HCT116 (cell line): ENCODE measurements at regions not wholly inside any gene's neighbourhood (a gene's known extent, or its start where the extent isn't known, plus 50 kb on each side); places are given as distances from the start of the nearest gene placed in this dataset.

Source experiments
- ATAC-seq: fragments of 200-7000 bp; cut with Tn5 transposase; 2 replicates; pipeline ENCODE4 v1.9.1; 2020; ENCODE audit warnings: mild to moderate bottlenecking, moderate library complexity
- BruUV-seq: library from RNA; stranded (reverse); fragments of 400-500 nt; replicated peaks from 2 replicates; lab custom pipeline; 2021; lab: Mats Ljungman, UMichigan
- CTCF ChIA-PET: fragments of 300-600 bp; sonication (Branson Sonifier 250); formaldehyde crosslinking; loops from one replicate; lab custom pipeline; 2021; ENCODE audit warnings: antibody characterized with exemption; lab: Charles Lee
- POLR2A ChIA-PET: fragments of 300-600, 350-600 bp; sonication (Branson Sonifier 250); formaldehyde crosslinking; loops from one replicate; lab custom pipeline; 2021; ENCODE audit warnings: antibody characterized with exemption; lab: Charles Lee
- RAD21 ChIA-PET, 2 experiments: fragments of 300-600 bp; sonication (Branson Sonifier 250); formaldehyde crosslinking; loops; one replicate each; lab custom pipeline; 2023; ENCODE audit warnings: low total read pairs in 2 of 2; ENCODE audit not compliant: uncharacterized antibody in 2 of 2, unreplicated experiment in 2 of 2, low non-redundant PET in 1 of 2; lab: Charles Lee
- DNase-seq: peaks from one replicate; pipeline ENCODE4 v3.0.0-alpha.2; 2010; ENCODE audit warnings: low read depth, low spot score
- H2AFZ ChIP-seq: fragments of 200-600 bp; shearing (Covaris generic), sonication (generic); 2 replicates; pipeline ENCODE4 v1.6.1; 2017; ENCODE audit warnings: low read depth, mixed run types, mixed read lengths, antibody characterized with exemption, low read length; ENCODE audit not compliant: poor library complexity, severe bottlenecking
- H3K27ac ChIP-seq: 2 replicates; pipeline ENCODE4 v1.5.1; 2012; ENCODE audit warnings: low read depth, low read length
- H3K27me3 ChIP-seq: fragments of 200-600 bp; sonication (generic); 2 replicates; pipeline ENCODE4 v1.6.1; 2016; ENCODE audit warnings: mixed run types, low read length, mixed read lengths; ENCODE audit not compliant: insufficient read depth
- H3K36me3 ChIP-seq, 2 experiments: fragments of 200-500 bp in 1 of 2; fragments of 200-600 bp in 1 of 2; sonication (Bioruptor generic) in 1 of 2; sonication (generic) in 1 of 2; 2 replicates each; pipeline versions ENCODE4 v1.5.1 to v1.6.1; 2014 to 2016; ENCODE audit warnings: low read length in 2 of 2, inconsistent platforms in 1 of 2, mixed read lengths in 1 of 2, mixed run types in 1 of 2; ENCODE audit not compliant: insufficient read depth in 2 of 2, control insufficient read depth in 1 of 2
- H3K4me1 ChIP-seq, 2 experiments: fragments of 200-600 bp in 1 of 2; sonication (generic) in 1 of 2; 2 replicates each; pipeline versions ENCODE4 v1.5.1 to v1.6.1; 2012 to 2017; ENCODE audit warnings: low read length in 2 of 2, inconsistent platforms in 1 of 2, mild to moderate bottlenecking in 1 of 2, mixed read lengths in 1 of 2, mixed run types in 1 of 2, moderate library complexity in 1 of 2; ENCODE audit not compliant: insufficient read depth in 2 of 2, control insufficient read depth in 1 of 2
- H3K4me2 ChIP-seq: fragments of 200-600 bp; sonication (generic); 2 replicates; pipeline ENCODE4 v1.6.1; 2017; ENCODE audit warnings: mixed run types, low read length, mixed read lengths
- H3K4me3 ChIP-seq, 2 experiments: fragments of 200-600 bp in 1 of 2; sonication (generic) in 1 of 2; replicated peaks in 1 of 2; 2 replicates each; pipeline ENCODE4 v1.5.1; 2011 to 2016; ENCODE audit warnings: low read length in 2 of 2, control low read depth in 1 of 2, low read depth in 1 of 2, mild to moderate bottlenecking in 1 of 2, mixed read lengths in 1 of 2, mixed run types in 1 of 2
- H3K79me2 ChIP-seq: fragments of 200-600 bp; sonication (generic); 2 replicates; pipeline ENCODE4 v1.6.1; 2017; ENCODE audit warnings: mild to moderate bottlenecking, mixed run types, low read length, moderate library complexity, mixed read lengths; ENCODE audit not compliant: insufficient read depth
- H3K9ac ChIP-seq: fragments of 200-600 bp; sonication (generic); 2 replicates; pipeline ENCODE4 v1.6.1; 2016; ENCODE audit warnings: low read length, mixed read lengths
- H3K9me2 ChIP-seq: fragments of 200-600 bp; sonication (generic), shearing (Covaris generic); 2 replicates; pipeline ENCODE4 v1.6.1; 2017; ENCODE audit warnings: mixed run types, mild to moderate bottlenecking, moderate library complexity; ENCODE audit not compliant: insufficient read depth
- H3K9me3 ChIP-seq, 2 experiments: fragments of 200-500 bp in 1 of 2; fragments of 200-600 bp in 1 of 2; sonication (Bioruptor generic) in 1 of 2; sonication (generic) in 1 of 2; 2 replicates each; pipeline ENCODE4 v1.6.1; 2014 to 2017; ENCODE audit warnings: low read length in 2 of 2, mixed read lengths in 2 of 2, inconsistent platforms in 1 of 2, low read depth in 1 of 2, mild to moderate bottlenecking in 1 of 2, mixed run types in 1 of 2, moderate library complexity in 1 of 2; ENCODE audit not compliant: control insufficient read depth in 1 of 2, insufficient read depth in 1 of 2
- H4K20me1 ChIP-seq: fragments of 200-600 bp; sonication (generic), shearing (Covaris generic); 2 replicates; pipeline ENCODE4 v1.6.1; 2017; ENCODE audit warnings: mixed run types, mild to moderate bottlenecking, moderate library complexity; ENCODE audit not compliant: insufficient read depth
- CBX3 ChIP-seq: IDR thresholded peaks from 2 replicates; pipeline ENCODE4 v1.6.1; 2012; ENCODE audit warnings: low read depth
- CEBPB ChIP-seq: IDR thresholded peaks from 2 replicates; pipeline ENCODE4 v1.6.1; 2012; ENCODE audit warnings: low read depth
- EGR1 ChIP-seq: IDR thresholded peaks from 2 replicates; pipeline ENCODE4 v1.6.1; 2012; ENCODE audit warnings: low read depth
- EZH2 ChIP-seq: fragments of 200-600 bp; sonication (generic); IDR thresholded peaks from 2 replicates; pipeline ENCODE4 v1.6.1; 2017; ENCODE audit warnings: antibody characterized with exemption, mixed run types
- EZH2phosphoT487 ChIP-seq: fragments of 200-600 bp; IDR thresholded peaks from 2 replicates; pipeline ENCODE4 v1.6.1; 2018; ENCODE audit warnings: antibody characterized with exemption, borderline replicate concordance
- FOSL1 ChIP-seq: IDR thresholded peaks from 2 replicates; pipeline ENCODE4 v1.6.1; 2012; ENCODE audit warnings: low read depth
- JUND ChIP-seq: IDR thresholded peaks from 2 replicates; pipeline ENCODE4 v1.6.1; 2012
- POLR2A ChIP-seq: IDR thresholded peaks from 2 replicates; pipeline ENCODE4 v1.7.0; 2011; ENCODE audit warnings: borderline replicate concordance; ENCODE audit not compliant: insufficient read depth, insufficient read length; ENCODE audit errors: extremely low read depth
- POLR2AphosphoS5 ChIP-seq: IDR thresholded peaks from 2 replicates; pipeline ENCODE4 v1.6.1; 2011; ENCODE audit warnings: mild to moderate bottlenecking, low read depth, low read length, moderate library complexity
- RAD21 ChIP-seq: IDR thresholded peaks from 2 replicates; pipeline ENCODE4 v1.6.1; 2012; ENCODE audit warnings: low read depth, mild to moderate bottlenecking
- SIN3A ChIP-seq: IDR thresholded peaks from 2 replicates; pipeline ENCODE4 v1.6.1; 2012; ENCODE audit warnings: low read depth
- SP1 ChIP-seq: IDR thresholded peaks from 2 replicates; pipeline ENCODE4 v1.6.1; 2012; ENCODE audit warnings: low read depth
- SRF ChIP-seq: IDR thresholded peaks from 2 replicates; pipeline ENCODE4 v1.6.1; 2012; ENCODE audit warnings: low read depth
- ZFX ChIP-seq: fragments of 450-650 bp; IDR thresholded peaks from 2 replicates; pipeline ENCODE4 v1.6.1; 2017
- intact Hi-C: fragments of 100-400 bp; cut with micrococcal nuclease; formaldehyde crosslinking; loops from 2 replicates; pipeline ENCODE4 v1.10.0; 2022
- TF ChIP-seq, protein P1 (sequence below), 3 experiments: fragments of 200-600 bp in 1 of 3; sonication (generic) in 1 of 3; IDR thresholded peaks in 2 of 3; conservative IDR thresholded peaks in 1 of 3; 2 replicates each; pipeline ENCODE4 v1.5.1; 2012 to 2017; ENCODE audit warnings: low read depth in 2 of 3, low read length in 2 of 3, antibody characterized with exemption in 1 of 3, borderline replicate concordance in 1 of 3, control low read depth in 1 of 3, mild to moderate bottlenecking in 1 of 3, mixed read lengths in 1 of 3, mixed run types in 1 of 3, moderate library complexity in 1 of 3; ENCODE audit not compliant: insufficient read depth in 1 of 3
- TF ChIP-seq, protein P2 (sequence below): IDR thresholded peaks from 2 replicates; pipeline ENCODE4 v1.6.1; 2012
- TF ChIP-seq, protein P3 (sequence below): IDR thresholded peaks from 2 replicates; pipeline ENCODE4 v1.6.1; 2012; ENCODE audit warnings: low read depth
- TF ChIP-seq, protein P4 (sequence below): IDR thresholded peaks from 2 replicates; pipeline ENCODE4 v1.6.1; 2011; ENCODE audit warnings: mild to moderate bottlenecking, low read length, moderate library complexity; ENCODE audit not compliant: insufficient replicate concordance; ENCODE audit errors: extremely low read depth
- TF ChIP-seq, protein P5 (sequence below): IDR thresholded peaks from 2 replicates; pipeline ENCODE4 v1.6.1; 2012

DNA sequence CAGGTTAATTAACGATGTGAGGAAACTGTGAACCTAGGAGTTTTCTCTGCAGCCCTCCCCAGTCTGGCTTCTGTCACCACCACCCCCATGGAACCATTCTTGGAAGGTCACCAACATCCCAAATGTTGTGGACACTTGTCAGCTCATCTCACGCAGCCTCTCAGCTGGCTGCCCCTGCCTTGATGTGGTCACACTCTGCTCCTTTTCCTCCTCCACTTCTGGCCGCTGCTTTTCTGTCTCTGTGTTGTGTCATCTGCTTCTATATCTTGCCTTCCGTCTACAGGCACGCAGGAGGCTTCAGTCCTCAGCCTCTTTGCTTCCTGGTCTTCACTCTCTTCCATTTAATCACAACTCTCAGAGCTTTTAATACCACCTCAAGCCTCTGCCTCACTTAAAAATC is 371.5 kb upstream of the SLIT2 start:
- H3K9me2 ChIP-seq: no peaks in the 10 kb centered on the region
- intact Hi-C loops: no loop called here
- POLR2A ChIA-PET: no interaction called here
- TF ChIP-seq EZH2: no peak
- TF ChIP-seq EZH2phosphoT487: no peak
- TF ChIP-seq, protein P1, sequence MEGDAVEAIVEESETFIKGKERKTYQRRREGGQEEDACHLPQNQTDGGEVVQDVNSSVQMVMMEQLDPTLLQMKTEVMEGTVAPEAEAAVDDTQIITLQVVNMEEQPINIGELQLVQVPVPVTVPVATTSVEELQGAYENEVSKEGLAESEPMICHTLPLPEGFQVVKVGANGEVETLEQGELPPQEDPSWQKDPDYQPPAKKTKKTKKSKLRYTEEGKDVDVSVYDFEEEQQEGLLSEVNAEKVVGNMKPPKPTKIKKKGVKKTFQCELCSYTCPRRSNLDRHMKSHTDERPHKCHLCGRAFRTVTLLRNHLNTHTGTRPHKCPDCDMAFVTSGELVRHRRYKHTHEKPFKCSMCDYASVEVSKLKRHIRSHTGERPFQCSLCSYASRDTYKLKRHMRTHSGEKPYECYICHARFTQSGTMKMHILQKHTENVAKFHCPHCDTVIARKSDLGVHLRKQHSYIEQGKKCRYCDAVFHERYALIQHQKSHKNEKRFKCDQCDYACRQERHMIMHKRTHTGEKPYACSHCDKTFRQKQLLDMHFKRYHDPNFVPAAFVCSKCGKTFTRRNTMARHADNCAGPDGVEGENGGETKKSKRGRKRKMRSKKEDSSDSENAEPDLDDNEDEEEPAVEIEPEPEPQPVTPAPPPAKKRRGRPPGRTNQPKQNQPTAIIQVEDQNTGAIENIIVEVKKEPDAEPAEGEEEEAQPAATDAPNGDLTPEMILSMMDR (IDR thresholded peaks at IDR 0.05 in 2 of 3, conservative IDR thresholded peaks at IDR 0.05 in 1 of 3; ENCODE audit: borderline replicate concordance in 1 of 3, insufficient read depth in 1 of 3, low read depth in 2 of 3, low read length in 2 of 3): no peak
- TF ChIP-seq POLR2A: no peak
- no peak for TF ChIP-seq FOSL1
- TF ChIP-seq SIN3A: no peak
- no peak for TF ChIP-seq POLR2AphosphoS5
- TF ChIP-seq, protein P2, sequence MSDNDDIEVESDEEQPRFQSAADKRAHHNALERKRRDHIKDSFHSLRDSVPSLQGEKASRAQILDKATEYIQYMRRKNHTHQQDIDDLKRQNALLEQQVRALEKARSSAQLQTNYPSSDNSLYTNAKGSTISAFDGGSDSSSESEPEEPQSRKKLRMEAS: no peak
- TF ChIP-seq CBX3: no peak
- TF ChIP-seq, protein P3, sequence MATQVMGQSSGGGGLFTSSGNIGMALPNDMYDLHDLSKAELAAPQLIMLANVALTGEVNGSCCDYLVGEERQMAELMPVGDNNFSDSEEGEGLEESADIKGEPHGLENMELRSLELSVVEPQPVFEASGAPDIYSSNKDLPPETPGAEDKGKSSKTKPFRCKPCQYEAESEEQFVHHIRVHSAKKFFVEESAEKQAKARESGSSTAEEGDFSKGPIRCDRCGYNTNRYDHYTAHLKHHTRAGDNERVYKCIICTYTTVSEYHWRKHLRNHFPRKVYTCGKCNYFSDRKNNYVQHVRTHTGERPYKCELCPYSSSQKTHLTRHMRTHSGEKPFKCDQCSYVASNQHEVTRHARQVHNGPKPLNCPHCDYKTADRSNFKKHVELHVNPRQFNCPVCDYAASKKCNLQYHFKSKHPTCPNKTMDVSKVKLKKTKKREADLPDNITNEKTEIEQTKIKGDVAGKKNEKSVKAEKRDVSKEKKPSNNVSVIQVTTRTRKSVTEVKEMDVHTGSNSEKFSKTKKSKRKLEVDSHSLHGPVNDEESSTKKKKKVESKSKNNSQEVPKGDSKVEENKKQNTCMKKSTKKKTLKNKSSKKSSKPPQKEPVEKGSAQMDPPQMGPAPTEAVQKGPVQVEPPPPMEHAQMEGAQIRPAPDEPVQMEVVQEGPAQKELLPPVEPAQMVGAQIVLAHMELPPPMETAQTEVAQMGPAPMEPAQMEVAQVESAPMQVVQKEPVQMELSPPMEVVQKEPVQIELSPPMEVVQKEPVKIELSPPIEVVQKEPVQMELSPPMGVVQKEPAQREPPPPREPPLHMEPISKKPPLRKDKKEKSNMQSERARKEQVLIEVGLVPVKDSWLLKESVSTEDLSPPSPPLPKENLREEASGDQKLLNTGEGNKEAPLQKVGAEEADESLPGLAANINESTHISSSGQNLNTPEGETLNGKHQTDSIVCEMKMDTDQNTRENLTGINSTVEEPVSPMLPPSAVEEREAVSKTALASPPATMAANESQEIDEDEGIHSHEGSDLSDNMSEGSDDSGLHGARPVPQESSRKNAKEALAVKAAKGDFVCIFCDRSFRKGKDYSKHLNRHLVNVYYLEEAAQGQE: no peak
- TF ChIP-seq, protein P4, sequence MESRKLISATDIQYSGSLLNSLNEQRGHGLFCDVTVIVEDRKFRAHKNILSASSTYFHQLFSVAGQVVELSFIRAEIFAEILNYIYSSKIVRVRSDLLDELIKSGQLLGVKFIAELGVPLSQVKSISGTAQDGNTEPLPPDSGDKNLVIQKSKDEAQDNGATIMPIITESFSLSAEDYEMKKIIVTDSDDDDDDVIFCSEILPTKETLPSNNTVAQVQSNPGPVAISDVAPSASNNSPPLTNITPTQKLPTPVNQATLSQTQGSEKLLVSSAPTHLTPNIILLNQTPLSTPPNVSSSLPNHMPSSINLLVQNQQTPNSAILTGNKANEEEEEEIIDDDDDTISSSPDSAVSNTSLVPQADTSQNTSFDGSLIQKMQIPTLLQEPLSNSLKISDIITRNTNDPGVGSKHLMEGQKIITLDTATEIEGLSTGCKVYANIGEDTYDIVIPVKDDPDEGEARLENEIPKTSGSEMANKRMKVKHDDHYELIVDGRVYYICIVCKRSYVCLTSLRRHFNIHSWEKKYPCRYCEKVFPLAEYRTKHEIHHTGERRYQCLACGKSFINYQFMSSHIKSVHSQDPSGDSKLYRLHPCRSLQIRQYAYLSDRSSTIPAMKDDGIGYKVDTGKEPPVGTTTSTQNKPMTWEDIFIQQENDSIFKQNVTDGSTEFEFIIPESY: no peak
- TF ChIP-seq SRF: no peak
- no peak for TF ChIP-seq ZFX
- no peak for TF ChIP-seq JUND
- no peak for TF ChIP-seq SP1
- TF ChIP-seq, protein P5, sequence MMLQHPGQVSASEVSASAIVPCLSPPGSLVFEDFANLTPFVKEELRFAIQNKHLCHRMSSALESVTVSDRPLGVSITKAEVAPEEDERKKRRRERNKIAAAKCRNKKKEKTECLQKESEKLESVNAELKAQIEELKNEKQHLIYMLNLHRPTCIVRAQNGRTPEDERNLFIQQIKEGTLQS: no peak
- no peak for TF ChIP-seq RAD21
- TF ChIP-seq CEBPB: no peak
- TF ChIP-seq EGR1: no peak
- TF ChIP-seq, all 23 proteins: peak for 0
- no peaks in the 10 kb centered on the region for H4K20me1 ChIP-seq
- no peak overlapping the region for H3K9ac ChIP-seq
- H3K27me3 ChIP-seq: no peaks in the 10 kb centered on the region
- H3K79me2 ChIP-seq: no peaks in the 10 kb centered on the region
- no peak overlapping the region for H2AFZ ChIP-seq
- no peaks in the 10 kb centered on the region for H3K9me3 ChIP-seq
- CTCF ChIA-PET: no interaction called here
- DNase-seq (no peak), ATAC-seq (no peak)
- no peaks in the 10 kb centered on the region for H3K4me1 ChIP-seq
- BruUV-seq: no TSS peak
- no peak overlapping the region for H3K4me2 ChIP-seq
- no peak overlapping the region for H3K4me3 ChIP-seq
- RAD21 ChIA-PET: no interaction called here
- H3K27ac ChIP-seq: no peak overlapping the region
- no peaks in the 10 kb centered on the region for H3K36me3 ChIP-seq
